ENCODE measurements at regions not wholly inside any gene's neighbourhood (a gene's known extent, or its start where the extent isn't known, plus 50 kb on each side); places are given as distances from the start of the nearest gene placed in this dataset.

DNA sequence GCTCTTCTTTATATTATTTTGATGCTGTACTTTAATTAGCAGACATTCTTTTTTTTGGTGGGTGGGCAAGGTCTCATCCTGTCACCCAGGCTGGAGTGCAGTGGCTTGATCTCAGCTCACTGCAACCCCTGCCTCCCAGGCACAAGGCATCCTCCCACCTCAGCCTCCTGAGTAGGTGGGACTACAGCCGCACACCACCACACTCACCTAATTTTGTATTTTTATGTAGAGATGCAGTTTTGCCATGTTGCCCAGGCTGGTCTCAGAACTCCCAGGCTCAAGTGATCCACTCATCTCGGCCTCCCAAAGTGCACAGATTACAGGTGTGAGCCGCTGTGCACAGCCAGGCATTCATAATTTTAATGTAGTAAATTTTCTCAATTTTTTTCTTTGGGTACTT, 608.1 kb downstream of the ZNF385D start:
- Histone ChIP-seq H3K9me2 (replicated peaks; ENCODE audit: low read depth, low read length) (no peaks in the 10 kb centered on the region), H3K4me3 (ENCODE audit: low read length, poor library complexity, severe bottlenecking) (no peak overlapping the region)
- TF ChIP-seq, protein P1, sequence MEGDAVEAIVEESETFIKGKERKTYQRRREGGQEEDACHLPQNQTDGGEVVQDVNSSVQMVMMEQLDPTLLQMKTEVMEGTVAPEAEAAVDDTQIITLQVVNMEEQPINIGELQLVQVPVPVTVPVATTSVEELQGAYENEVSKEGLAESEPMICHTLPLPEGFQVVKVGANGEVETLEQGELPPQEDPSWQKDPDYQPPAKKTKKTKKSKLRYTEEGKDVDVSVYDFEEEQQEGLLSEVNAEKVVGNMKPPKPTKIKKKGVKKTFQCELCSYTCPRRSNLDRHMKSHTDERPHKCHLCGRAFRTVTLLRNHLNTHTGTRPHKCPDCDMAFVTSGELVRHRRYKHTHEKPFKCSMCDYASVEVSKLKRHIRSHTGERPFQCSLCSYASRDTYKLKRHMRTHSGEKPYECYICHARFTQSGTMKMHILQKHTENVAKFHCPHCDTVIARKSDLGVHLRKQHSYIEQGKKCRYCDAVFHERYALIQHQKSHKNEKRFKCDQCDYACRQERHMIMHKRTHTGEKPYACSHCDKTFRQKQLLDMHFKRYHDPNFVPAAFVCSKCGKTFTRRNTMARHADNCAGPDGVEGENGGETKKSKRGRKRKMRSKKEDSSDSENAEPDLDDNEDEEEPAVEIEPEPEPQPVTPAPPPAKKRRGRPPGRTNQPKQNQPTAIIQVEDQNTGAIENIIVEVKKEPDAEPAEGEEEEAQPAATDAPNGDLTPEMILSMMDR (conservative IDR thresholded peaks at IDR 0.05; ENCODE audit: low read length) = no peak
- no peak for TF ChIP-seq EZH2phosphoT487 (IDR thresholded peaks at IDR 0.05; ENCODE audit: borderline replicate concordance)

DNA sequence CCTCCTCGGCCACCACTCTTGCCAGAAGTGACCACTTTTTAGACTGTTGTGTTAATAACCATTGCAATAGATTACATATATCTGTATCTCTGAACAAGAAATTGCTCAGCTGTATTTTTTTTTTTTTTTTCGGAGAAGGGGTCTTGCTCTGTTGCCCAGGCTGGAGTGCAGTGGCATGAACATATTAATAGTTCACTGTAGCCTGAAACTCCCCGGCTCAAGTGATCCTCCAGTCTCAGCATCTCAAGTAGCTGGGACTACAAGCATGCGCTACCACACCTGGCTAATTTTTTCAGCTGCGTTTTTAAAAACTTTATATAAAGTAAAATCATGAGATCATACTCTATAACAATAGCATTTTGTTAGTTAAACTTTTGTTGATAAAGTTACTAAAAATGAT, 609.0 kb downstream of the ZNF385D start:
- TF ChIP-seq, protein P1 (conservative IDR thresholded peaks at IDR 0.05; ENCODE audit: low read length) = no peak
- no peak for TF ChIP-seq EZH2phosphoT487 (IDR thresholded peaks at IDR 0.05; ENCODE audit: borderline replicate concordance)
- no peaks in the 10 kb centered on the region for H3K36me3 ChIP-seq (ENCODE audit: insufficient read depth, low read length)
- no peaks in the 10 kb centered on the region for H3K27me3 ChIP-seq (ENCODE audit: insufficient read depth, low read length, poor library complexity, severe bottlenecking)
- no peaks in the 10 kb centered on the region for H3K4me1 ChIP-seq (ENCODE audit: insufficient read depth, low read length, poor library complexity, severe bottlenecking)
- no peaks in the 10 kb centered on the region for H3F3A ChIP-seq (ENCODE audit: low read depth)
- H4K20me1 ChIP-seq (ENCODE audit: insufficient read depth, low read length, poor library complexity, severe bottlenecking) = no peaks in the 10 kb centered on the region
- no peak overlapping the region for H2AFZ ChIP-seq (ENCODE audit: low read length)
- no peak overlapping the region for H3K4me3 ChIP-seq (ENCODE audit: low read length, poor library complexity, severe bottlenecking)
- no peak overlapping the region for H3K9ac ChIP-seq (ENCODE audit: low read depth, low read length, poor library complexity, severe bottlenecking)
- H3K9me3 ChIP-seq (ENCODE audit: insufficient read depth, low read depth, low read length) = no peaks in the 10 kb centered on the region
- no peak overlapping the region for H3K4me2 ChIP-seq (ENCODE audit: low read depth, low read length, poor library complexity, severe bottlenecking)
- H3K79me2 ChIP-seq (ENCODE audit: insufficient read depth, low read length) = no peaks in the 10 kb centered on the region
- no peaks in the 10 kb centered on the region for H3K9me2 ChIP-seq (replicated peaks; ENCODE audit: low read depth, low read length)

More for the DNA sequence above, 608.1 kb downstream of the ZNF385D start:
- H3K27me3 ChIP-seq (ENCODE audit: insufficient read depth, low read length, poor library complexity, severe bottlenecking) = no peaks in the 10 kb centered on the region
- no peaks in the 10 kb centered on the region for H3K36me3 ChIP-seq (ENCODE audit: insufficient read depth, low read length)
- no peaks in the 10 kb centered on the region for H3F3A ChIP-seq (ENCODE audit: low read depth)
- no peaks in the 10 kb centered on the region for H3K4me1 ChIP-seq (ENCODE audit: insufficient read depth, low read length, poor library complexity, severe bottlenecking)
- no peak overlapping the region for H3K4me2 ChIP-seq (ENCODE audit: low read depth, low read length, poor library complexity, severe bottlenecking)
- H3K79me2 ChIP-seq (ENCODE audit: insufficient read depth, low read length) = no peaks in the 10 kb centered on the region
- no peaks in the 10 kb centered on the region for H4K20me1 ChIP-seq (ENCODE audit: insufficient read depth, low read length, poor library complexity, severe bottlenecking)
- no peaks in the 10 kb centered on the region for H3K9me3 ChIP-seq (ENCODE audit: insufficient read depth, low read depth, low read length)
- no peak overlapping the region for H3K9ac ChIP-seq (ENCODE audit: low read depth, low read length, poor library complexity, severe bottlenecking)
- H2AFZ ChIP-seq (ENCODE audit: low read length) = no peak overlapping the region

DNA sequence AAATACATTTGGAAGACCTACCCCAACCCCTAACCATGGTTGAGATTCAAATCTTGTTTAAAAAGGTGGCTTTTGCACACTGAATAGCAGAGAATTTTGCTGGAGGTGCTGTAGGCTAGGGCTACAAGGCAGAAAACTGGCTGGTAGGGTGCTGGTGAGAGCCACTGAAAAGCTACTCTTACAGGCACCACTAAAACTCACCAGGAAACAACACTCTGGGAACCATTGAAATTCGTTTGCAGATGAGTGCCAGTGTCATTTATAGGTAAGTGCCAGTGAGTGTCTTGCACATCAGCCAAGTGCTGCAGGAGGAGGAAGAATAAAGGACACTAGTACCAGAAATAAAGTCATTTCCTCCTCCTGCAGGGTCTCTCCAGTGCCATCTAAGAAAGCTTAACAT, 610.2 kb downstream of the ZNF385D start:
- no peak overlapping the region for H2AFZ ChIP-seq (ENCODE audit: low read length)
- no peak overlapping the region for H3K4me3 ChIP-seq (ENCODE audit: low read length, poor library complexity, severe bottlenecking)
- no peaks in the 10 kb centered on the region for H3K4me1 ChIP-seq (ENCODE audit: insufficient read depth, low read length, poor library complexity, severe bottlenecking)
- no peak overlapping the region for H3K4me2 ChIP-seq (ENCODE audit: low read depth, low read length, poor library complexity, severe bottlenecking)
- no peaks in the 10 kb centered on the region for H3K9me3 ChIP-seq (ENCODE audit: insufficient read depth, low read depth, low read length)
- no peak overlapping the region for H3K9ac ChIP-seq (ENCODE audit: low read depth, low read length, poor library complexity, severe bottlenecking)
- no peaks in the 10 kb centered on the region for H3K9me2 ChIP-seq (replicated peaks; ENCODE audit: low read depth, low read length)
- no peaks in the 10 kb centered on the region for H3K27me3 ChIP-seq (ENCODE audit: insufficient read depth, low read length, poor library complexity, severe bottlenecking)
- TF ChIP-seq, protein P1 (conservative IDR thresholded peaks at IDR 0.05; ENCODE audit: low read length) = no peak
- TF ChIP-seq EZH2phosphoT487 (IDR thresholded peaks at IDR 0.05; ENCODE audit: borderline replicate concordance) = no peak
- no peaks in the 10 kb centered on the region for H4K20me1 ChIP-seq (ENCODE audit: insufficient read depth, low read length, poor library complexity, severe bottlenecking)
- no peaks in the 10 kb centered on the region for H3F3A ChIP-seq (ENCODE audit: low read depth)
- H3K79me2 ChIP-seq (ENCODE audit: insufficient read depth, low read length) = no peaks in the 10 kb centered on the region
- H3K36me3 ChIP-seq (ENCODE audit: insufficient read depth, low read length) = no peaks in the 10 kb centered on the region

All from Loucy (cell line).